GM19395 (cell line): ENCODE measurements at regions not wholly inside any gene's neighbourhood (a gene's known extent, or its start where the extent isn't known, plus 50 kb on each side); places are given as distances from the start of the nearest gene placed in this dataset.

Experiments used
- ATAC-seq: cut with Tn5 transposase; IDR thresholded peaks from one replicate; pipeline ENCODE4 v1.9.1; 2021; ENCODE audit warnings: mild to moderate bottlenecking, moderate library complexity; ENCODE audit not compliant: unreplicated experiment

DNA sequence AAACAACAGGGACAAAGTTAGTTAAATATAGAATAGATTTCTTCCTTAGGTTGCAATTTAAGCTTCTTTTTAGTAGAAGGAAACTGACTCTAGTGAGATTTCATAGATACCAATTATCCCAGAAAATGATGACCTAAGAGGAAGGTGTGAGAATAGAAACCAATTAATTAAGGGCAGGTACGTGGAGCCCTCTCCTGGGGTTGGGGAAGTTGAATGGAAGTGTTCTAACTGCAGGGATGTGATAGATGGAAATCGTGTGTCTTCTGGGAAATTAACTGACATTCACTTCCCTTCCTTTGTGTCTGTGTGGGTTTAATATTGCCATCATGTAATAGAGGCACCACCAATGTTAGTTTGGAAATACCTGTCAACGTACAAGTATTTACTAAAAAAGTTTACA lies 204.1 kb upstream of the ANK2 start:
- no peak for ATAC-seq

DNA sequence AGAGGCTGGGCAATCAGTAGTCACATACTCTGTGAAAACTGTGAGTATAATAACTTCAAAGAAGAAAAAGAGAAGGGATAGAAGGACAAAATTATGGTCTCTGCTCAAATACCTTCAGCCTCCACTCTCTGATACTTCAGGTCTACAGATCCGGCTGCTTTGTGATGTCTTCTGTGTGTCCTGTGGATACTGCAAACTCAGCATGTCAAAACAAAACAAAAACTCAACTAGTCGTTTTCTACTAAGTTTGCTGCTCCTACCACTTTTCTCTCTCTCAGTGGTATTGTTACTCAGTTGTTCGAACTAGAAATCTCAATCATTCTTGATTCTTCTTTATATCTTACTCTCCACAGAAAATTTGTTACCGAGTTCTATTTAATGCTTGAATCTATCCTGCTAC lies 202.4 kb upstream of the ANK2 start:
- ATAC-seq: no peak

DNA sequence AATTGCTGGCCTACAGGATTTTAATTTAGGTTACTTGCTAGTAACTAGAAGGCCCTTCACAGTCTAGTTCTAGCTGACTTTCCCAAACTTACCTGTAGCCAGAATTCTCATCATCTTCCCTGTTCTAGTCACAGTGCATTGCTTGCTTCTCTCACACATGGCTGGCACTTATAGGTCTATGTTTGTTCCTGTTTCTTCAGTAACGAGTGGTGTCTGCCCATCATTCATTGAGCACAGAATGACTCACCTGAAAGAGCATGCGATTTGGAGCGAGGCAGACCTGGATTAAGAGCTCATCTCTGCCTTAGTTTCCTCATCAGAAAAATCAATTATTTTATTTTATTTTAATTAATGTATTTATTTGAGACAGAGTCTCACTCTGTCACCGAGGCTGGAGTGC lies 201.7 kb upstream of the ANK2 start:
- no peak for ATAC-seq

DNA sequence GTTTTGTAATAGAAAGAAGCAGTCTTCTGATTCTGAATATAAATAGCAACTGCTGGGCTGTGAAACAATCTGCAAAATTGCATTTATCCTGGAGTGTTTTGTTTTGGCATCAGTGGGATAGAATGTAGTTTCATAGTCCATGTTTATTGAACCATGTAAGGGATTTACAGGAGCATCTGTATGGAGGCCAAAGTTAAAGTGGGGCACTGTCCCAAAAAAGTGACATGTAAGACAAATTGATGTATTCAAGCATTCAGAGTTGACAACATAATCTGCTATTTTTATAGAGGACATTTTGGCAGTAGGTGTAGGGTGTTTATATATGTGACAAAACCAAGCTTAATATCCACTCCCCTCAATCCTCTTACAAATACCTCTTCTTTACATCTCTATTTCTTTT lies 200.5 kb upstream of the ANK2 start:
- no peak for ATAC-seq

DNA sequence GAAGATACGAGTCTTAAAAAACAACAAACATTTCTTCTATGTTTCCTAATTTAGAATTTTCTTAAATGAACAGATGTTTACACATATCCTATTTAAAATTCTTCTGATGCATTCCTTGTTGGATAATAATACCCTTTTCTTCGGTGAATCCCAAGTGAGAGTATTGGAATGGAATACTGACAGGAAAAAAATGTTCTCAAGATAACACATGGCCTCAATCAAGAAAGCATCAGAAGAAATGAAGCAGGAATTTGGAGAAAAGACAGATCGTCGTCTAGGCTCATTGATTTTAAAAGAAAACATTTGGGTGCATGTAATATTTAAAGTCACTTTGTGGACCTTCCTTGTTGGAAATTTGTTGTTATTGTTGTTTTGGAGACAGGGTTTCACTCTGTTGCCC lies 196.9 kb upstream of the ANK2 start:
- ATAC-seq: no peak

DNA sequence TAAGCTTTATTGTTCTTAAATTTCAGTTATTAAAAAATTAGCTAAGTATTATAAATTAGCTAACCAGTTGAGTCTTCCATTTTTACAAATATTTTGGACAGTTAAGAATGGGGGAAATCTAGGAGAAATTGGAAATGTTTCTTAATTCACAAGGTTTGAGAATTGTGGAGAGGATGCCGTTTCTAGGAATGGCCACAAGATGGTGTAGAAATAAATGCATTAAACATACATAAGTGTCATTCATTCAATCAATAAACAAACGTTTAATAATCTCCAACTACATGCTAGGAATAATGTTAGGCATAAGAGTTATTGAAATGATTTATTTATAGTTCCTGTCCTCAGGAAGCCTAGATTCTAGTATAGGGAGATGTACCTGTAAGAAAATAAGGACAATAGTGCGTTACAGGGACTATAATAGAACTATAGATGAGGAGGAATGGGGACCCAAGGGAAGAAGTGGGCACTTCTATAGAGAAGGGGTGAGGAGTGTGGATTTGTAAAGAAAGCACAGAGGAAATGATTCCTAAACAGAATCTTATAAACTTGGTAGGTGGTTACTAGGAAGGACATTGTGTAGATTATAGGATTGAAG lies 195.7 kb upstream of the ANK2 start:
- no peak for ATAC-seq

DNA sequence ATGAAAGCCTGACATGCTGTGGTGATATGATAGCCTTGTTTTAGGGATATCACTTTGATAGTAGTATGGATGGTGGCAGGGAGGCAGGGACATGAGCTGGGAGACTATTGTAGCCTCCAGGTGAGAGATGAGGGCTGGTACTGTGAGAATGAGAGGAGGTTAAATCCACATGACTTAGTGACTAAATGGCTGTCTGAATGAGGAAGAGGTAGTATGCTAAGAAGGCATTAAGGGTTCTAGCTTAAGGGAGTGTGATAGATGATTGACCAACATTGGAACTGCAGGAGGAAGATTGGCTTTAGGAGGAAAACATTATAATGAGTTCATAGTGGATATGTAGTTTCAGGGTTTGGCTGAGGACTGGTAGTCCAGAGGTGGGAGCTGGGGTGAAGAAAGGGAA lies 195.0 kb upstream of the ANK2 start:
- no peak for ATAC-seq

DNA sequence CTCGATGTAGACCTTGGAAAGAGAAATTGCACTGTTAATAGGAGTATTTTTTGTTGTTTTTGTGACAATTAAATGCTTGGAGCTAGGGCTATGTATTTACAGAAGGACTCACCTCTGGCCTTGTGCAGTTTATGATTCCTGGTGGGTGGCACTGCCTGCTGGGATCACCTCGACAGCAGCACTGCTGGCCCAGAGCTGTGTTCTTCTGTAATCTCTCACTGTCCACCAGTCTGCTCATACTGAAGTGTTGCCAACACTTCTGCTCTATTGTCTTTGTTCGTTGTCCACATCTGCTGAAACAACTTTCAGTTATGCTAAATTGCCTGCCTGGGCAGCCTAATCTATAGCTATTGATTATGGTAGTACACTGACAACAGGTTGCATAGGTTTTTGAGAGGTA lies 194.4 kb upstream of the ANK2 start:
- no peak for ATAC-seq

DNA sequence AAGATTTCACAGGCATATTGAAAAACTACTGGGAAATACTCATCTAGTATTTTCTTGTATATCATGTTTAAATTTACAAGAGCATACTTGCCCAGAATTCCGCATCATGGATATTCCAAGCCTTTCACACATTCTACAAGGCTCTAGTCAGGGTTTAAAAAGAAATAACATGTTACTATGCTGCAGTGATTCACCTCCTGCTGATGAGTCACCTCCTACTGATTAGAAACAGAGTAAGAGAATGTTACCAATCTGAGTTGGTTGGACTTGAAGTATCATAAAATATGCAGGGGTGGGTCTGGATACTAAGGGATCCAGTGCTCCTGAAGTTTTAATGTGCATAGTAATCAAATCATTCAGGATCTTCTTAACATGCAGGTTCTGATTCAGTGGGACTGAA lies 192.0 kb upstream of the ANK2 start:
- ATAC-seq: no peak

DNA sequence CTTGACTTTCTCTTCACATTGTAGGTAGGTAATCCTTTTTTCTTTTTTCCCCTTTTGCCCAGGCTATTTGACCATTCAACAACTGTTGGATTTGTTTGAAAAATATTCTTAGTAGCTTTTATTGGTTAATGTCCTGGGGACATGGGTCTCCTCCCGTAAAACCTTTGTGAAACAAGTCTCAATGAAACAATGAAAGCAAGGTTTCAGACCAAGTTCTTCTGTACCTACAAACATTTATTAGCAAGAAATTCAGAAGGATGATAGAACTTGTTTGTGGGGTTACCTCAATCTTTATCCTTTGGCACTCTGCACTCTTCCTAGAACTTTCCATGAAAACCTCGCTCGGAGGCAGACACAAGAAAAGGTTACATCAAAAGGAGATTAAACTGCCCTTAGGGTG lies 190.7 kb upstream of the ANK2 start:
- no peak for ATAC-seq

DNA sequence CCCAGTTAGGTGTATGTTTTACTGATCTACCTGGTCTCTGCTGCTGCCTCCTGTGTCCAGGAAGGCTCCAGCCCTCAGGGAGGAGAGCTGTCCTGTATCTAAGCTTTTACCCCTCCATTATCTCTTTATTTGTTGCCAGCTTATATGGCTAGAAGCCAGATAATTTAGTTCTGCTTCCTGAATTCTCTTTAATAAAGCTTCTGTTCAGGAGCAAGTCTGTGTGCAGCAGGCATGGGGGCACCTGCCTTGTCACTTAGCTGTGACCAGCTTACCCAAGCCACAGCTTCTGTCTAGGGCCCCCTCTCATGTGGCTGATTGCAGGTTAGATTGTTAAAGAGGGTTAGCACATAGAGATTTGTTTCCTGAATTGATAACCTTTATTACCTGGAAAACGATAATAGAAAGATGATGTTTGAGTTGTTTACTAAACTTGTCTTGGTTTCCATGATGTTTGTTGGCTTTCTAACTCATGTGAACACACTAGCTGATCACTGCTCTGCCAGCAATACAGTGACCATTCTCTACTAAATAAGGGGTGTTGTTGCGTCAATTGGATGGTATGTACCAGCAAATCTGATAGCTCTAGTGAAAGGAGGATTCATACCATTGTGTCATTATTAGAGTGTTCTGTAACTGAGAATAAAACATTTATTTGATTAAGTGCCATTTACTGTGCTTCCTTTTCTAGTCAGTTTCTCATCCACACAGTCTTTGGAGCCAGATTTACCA lies 189.8 kb upstream of the ANK2 start:
- no peak for ATAC-seq

DNA sequence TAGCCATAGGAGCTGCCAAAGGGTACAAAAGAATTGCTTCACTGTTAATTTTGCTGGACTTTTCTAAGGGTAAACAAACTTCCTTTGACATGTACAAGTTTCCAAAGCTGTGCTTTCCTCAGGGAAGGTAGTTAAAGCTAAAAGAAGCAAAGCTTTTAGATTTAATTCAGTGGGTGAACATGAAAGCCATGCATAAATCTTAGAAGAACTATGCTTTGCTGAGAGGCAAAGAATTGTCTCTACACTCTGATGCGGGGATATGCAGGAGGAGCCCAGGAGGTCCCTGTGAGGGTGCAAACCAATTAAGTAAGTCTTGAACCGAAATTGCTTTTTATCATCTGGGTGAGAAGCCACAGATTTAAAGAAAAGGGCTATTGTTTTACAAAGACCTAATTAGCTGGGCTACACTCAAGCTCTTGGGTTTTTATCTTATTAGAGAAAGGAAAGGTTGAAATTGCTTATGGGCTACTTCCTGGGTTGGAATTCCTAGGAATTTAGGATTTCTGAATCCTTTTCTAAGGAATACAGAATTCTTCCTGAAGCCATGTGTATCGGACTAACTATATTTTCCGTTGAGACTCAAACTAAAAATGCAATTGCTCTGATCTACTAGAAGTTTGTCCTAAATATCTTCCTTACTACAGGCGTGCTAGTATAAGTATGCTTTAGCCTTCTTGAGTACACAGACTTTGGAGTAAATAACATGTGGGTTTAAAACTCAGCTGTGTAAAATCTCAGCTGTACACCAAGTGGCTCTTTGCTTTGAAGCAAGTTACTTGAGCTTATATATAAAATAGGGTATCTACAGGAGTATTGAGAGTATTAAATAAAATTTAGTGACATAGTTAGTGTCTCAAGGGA lies 188.4 kb upstream of the ANK2 start:
- ATAC-seq: no peak

DNA sequence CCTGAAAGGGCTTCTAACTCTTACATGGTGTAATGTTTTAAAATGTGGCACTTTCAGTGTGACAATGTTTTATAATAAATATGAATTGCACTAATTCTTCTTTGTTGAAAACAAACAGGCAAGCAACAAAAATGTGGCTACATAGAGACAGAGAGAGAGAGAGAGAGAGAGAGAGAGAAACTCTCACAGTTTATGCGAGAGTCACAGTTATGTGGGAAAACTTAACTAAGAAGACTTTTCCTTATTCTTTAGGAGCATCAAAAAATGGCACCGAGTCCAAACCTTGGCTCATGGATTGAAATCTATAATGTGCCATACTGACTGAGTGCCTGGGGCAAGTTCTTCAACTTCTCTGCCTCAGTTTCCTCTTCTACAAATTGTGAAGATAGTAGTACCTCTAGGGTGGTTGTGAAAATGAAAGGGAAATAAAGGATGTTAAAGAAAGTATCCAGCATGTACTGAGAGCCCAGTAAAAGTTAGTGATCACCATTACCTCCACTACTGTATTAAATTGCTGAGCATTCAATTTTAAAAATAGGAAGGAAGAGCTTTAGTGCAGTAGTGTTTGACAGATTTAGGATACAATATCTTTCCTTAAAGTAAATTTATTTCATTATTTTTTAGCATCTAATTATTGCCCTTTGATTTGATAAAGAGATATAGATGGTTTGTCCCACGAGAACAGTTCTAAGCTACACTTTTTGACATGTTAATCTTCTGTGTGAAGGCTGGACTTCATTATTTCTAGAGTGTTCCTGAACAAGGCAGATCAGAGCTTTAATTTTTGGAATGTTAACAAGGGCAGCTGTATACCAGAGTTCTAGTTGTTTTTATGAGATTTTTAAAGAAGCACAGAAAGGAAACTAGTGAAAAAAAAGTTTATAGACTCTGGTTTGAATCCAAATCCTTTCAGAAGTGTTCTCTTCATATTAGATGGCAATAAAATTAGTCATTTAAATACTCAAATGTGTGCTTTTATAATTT lies 187.5 kb upstream of the ANK2 start:
- no peak for ATAC-seq

DNA sequence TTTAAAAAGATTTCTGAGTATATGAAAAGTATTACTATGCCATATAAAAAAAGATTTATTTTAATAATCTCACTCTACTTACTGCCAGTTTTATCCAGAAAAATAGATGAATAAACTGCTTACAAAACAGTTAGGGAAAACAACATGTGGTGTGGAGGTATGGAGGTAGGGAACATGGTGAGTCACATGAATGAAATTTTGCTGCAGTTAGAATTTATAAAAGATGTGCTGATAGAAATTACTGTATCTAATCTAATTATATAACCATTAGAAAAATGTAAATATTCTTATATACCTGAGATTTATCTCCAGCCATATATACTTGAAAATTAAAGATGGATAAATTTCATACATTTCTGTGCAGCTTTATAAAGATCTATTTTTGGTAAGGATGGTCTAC lies 184.0 kb upstream of the ANK2 start:
- no peak for ATAC-seq

DNA sequence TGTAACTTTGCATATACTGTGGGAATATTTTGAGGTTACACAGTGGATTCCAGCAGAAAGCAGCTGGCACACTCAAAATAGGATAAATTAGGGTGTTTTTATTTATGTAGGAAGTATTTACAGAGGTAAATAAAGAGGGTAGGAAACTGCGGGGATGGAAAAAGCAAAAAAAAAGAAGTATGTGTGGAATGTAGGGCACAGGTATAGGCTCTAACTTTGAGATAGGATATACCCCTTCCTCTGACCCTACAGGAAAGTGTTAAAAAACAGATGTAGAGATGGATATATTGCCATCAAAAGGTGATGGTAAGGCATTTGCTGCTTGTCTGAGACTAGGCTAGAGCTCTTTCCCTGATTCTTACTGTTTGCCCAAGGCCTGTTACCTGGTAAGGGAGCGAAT lies 173.1 kb upstream of the ANK2 start:
- no peak for ATAC-seq

DNA sequence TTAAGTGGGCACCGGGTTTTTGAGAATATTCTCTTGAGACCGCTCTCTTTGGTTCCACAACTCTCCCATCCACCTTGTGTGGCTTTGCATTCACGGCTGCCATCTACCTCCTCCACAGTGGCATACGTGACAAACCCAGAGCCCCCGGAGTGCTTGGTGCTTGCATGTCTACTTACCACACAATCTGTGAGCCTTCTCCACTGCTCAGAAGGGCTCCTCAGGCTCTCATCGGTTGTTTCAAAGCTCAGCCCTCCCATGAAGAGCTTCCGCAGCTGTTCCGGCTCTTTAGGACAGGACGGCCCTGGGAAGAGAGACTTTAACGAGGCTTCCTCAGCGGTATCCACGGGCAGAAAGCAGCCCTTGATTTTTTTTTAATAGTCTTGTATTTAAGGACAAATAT lies 167.6 kb upstream of the ANK2 start:
- no peak for ATAC-seq

DNA sequence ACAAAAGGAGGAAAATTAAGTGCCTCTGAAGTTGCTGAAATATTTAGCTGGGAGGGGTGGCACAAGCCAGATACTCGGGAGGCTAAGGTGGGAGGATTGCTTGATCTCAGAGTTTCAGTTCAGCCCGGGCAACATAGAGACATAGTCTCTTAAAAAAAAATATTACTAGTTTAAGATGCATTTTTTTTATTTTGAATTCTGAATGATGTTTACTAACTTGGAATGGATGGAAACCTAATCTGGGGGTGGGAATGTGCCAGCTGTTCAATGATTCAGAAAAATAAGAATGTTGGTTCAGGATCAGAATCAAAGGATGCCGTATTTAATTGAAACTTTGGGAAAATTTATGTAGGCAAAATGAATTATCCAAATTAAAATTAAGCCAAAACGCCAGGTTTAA lies 167.2 kb upstream of the ANK2 start:
- no peak for ATAC-seq

DNA sequence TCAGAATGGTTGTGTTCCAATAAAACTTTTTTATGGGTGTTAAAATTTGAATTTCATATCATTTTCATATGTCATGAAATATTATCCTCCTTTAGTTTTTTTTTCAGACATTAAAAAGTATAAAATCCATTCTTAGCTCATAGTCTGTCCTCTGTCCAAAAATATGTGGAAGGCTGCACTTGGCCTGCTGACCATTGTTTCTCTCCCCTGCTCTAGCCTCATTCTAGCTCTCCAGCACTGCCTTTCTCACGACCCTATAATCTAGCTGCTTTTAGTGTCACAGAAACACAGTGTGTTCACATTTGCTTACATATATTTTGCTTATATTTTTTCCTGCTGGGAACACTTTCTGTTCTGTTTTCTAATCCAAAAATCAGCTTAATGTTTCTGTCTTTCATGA lies 165.0 kb upstream of the ANK2 start:
- ATAC-seq: no peak

DNA sequence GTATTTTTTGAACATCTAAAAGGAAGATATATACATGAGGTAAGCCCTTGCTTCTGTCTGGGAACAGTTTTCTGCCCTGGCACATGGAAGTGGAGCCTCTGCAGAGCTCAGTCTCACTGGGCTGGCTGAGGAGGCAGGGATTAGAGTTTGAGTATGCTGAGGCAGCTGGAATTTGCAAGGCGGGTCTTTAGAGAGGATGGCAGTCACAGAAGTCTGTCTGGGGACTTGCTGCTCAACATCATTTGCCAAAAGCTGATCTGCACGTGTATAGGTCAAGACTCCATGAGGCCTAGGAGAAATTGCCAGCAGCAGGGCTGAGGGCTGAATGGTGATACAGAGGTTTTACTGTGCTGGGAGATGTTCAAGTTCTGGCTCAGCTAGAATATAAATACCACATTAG lies 163.6 kb upstream of the ANK2 start:
- no peak for ATAC-seq

DNA sequence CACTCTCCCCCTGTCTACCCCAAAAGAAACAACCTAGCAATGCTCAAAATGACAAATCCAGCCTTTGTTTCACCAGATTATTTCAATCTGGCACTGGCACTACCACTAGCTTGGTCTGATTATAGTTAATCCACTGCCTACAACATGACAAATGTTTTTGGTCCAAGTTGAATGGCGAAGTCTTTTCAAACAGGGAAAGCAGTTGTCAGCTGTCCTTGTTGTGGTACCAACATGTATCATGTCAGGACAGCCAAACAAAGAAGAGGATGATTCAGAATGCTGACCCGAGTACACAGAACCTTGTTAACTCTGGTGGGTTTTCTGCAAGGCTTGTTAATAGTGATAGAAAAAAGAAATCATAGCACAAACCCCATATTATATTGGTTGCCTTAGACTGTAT lies 160.8 kb upstream of the ANK2 start:
- no peak for ATAC-seq

DNA sequence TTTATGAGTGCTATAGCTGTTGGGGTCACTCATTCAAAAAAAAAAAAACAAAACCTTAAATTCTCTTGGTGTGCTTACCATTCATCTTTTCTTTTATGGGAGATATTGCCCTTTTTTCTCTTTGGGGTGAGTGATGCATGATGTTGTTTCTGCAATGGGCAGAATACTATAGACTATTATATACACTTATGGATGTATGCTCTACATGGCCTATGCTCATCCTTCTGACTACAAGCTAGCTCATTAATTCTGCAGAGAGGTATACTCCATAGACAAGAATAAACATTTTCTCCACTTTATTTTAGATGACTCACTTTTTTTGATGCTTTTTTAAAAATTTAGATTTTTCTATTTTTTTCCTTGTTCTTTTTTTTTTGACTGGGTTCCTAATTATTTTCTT lies 160.3 kb upstream of the ANK2 start:
- ATAC-seq: no peak
